Iris pigment epithelial cell (primary cell): ENCODE measurements at regions not wholly inside any gene's neighbourhood (a gene's known extent, or its start where the extent isn't known, plus 50 kb on each side); places are given as distances from the start of the nearest gene placed in this dataset.

Source experiments
- DNase-seq: peaks from one replicate; pipeline ENCODE4 v3.0.0-alpha.2; 2011; ENCODE audit warnings: low read depth

DNA sequence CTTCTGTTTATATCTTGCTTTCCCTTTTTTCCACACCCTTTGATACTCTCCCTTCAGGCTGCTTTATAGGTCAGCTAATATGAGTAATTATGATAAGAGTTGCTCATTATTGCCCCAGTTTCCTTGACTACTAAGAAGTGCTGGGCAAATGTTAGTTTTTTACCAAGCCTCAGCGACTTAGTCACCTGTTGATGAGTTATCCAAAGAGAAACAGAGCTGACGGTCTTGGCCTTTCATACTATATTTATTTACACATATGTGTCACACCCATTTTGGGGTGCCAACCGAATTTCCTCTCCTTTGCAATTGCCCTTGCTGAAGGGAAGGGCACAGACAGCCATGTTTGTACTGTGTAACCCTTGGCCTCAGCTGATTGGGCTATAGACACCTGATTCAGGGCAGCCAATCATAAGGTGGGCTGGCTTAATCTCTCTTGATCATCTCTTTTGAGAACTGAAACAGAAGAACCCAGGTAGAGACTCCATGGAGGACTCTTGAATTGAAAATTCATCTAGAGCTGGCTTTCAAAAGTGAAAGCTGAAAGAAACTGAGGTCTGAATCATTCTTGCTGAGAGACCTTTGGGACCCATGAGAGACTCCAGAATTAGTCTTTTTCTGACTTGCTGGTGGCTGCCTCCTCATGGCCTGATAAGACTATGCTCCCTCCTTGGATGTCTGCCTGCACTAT is 111.7 kb upstream of the RPS6KA3 start:
- peak; percentile 34 for DNase-seq

DNA sequence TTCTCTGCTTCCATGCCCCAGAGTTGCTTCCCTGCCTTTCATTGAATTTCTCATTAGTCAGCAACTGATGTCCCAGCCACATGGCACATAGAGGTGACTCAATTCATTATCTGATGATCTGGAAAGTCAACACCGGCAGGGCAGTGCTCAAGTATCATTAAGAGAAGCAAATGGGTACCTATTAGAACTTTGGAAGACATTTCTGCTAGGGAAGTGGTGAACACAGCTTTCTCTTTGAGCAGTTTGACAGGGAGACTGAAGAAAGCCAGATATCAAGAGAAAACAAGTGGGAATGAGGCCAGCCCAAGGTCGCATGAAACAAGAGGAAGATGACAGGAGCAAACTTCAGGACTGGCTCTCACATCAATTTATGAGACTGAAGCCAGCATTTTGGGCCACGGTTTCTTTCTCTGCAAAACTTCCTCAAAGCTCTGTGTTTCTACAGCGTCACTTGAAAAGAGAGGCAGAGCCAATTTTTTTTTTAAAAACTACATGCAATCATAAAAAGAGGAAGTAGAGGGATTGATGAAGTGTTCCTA is 108.3 kb upstream of the RPS6KA3 start:
- DNase-seq = no peak

GRCh38 chrX:20374450-20374849 is 107.7 kb upstream of the RPS6KA3 start:
- DNase-seq = no peak

DNA sequence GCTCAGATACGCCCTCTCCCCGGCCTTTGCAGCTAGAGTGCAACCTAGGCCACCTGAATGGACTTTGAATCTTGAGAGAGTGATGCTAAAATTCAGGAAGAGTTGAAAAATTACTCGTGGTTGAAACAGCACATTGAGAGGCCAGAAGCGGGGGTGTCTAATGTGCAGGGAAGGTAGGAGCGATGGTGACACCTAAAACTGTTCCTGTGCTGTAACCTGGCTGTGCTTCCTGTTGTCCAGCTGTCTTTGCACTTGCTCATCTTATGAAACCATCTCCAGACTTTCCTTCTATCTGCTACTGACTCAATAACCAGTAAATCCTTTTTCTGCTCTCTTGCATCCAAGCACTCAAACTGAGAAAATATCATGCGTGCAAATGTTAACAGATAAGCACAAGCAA is 106.4 kb upstream of the RPS6KA3 start:
- DNase-seq = no peak

- peak; percentile 62 for DNase-seq
These were observed 105.8 kb upstream of the RPS6KA3 start for GRCh38 chrX:20372533-20372932.

GRCh38 chrX:20369468-20369867 is 102.8 kb upstream of the RPS6KA3 start:
- no peak for DNase-seq

DNA sequence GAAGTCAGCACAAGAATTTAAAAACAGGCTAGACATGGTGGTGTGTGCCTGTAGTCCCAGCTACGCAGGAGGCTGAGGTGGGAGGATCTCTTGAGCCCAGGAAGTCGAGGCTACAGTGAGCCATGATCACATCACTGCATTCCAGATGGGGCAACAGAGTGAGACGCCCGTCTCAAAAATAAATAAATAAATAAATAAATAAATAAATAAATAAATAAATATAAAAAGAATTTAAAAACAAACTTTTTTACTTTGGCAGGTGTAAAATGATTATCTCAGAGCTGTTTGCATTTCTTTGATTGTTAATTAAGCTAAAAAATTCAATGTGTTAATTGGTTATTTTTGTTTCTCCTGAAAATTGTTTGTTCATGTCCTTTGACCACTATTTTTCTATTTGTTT is 97.5 kb upstream of the RPS6KA3 start:
- DNase-seq = no peak

GRCh38 chrX:20363275-20363674 is 96.6 kb upstream of the RPS6KA3 start:
- no peak for DNase-seq

- DNase-seq = peak; percentile 63
These were observed 95.9 kb upstream of the RPS6KA3 start for GRCh38 chrX:20362268-20363267.

DNA sequence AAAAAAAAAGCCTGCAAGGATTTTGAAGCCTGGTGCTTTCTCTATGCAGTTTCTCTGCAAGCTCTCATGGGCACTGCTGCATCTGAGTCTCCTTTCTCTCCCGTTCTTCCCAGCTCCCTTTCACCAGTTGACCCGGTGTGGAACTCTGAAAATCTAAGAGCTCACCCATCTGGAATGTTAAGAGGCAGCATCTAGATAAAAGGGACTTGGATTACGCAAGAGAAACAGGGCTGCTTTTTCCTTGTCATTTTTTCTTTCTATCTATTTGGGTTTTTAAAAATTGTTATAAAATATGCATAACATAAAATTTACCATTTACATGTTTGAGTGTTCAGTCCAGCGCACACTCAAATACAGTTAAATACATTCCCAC is 95.2 kb upstream of the RPS6KA3 start:
- DNase-seq = peak; percentile 77

GRCh38 chrX:20361081-20361889 is 94.6 kb upstream of the RPS6KA3 start:
- DNase-seq = peak; percentile 73

- DNase-seq = no peak
These were observed 88.5 kb upstream of the RPS6KA3 start for GRCh38 chrX:20355187-20355586.

DNA sequence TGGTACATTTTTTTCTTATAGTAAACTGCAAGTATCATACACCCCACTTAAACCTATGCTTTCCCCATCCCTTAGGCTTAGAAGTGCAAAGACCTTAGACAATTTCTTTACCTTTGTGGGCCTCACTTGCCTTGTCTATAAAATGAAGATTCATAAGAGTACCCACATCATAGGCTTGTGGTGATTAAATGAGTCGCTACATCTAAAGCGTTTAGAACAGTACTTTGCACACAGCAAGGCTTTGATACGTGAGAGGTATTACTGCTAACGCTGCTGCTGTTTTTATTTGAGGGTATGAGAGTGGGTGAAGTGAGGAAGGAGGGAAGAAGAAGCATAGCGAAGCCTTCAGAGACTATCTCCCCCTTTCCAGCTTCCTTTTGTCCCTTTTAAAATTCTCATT is 87.8 kb upstream of the RPS6KA3 start:
- DNase-seq = no peak

DNA sequence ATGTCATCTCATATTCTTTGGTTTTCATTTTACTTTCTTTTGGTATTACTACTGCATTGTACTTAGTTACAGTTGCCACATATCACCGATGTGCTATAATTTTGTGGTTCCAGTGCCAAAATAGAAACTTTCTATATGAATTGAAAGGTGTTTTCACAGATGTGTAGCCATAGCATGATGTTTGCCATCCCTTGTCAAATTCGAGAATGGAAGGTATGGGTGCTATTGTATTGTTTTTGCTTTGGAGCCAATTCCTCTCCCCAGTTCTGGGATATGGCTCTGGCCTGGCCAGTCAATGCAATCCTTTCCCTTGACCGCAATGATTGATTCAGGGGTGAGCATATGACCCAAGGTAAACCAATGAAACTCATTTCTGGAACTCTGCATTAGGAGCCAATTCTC is 86.2 kb upstream of the RPS6KA3 start:
- DNase-seq = no peak

- no peak for DNase-seq
These were observed 85.8 kb upstream of the RPS6KA3 start for GRCh38 chrX:20352504-20352903.

- DNase-seq = no peak
These were observed 83.9 kb upstream of the RPS6KA3 start for GRCh38 chrX:20350596-20350995.

DNA sequence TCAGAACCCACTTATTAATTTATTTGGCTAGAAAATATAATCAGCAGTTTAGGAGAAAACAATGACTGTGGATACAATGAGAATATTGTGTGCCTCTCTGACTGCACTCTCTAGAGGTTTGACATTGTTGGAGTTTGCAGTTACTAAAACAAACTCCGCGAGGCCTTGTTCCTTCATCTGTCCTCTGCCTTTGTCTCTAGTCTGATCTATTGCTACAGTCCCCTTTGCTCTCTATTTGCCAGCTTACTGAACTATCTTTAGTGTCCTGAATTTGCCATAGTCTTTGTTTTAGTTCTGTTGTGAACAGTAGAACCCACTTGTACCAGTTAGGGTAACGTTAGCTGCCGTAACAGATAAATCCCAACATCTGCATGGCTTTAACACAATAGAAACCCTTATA is 81.4 kb upstream of the RPS6KA3 start:
- no peak for DNase-seq

GRCh38 chrX:20347481-20347880 is 80.8 kb upstream of the RPS6KA3 start:
- DNase-seq = peak; percentile 71

DNA sequence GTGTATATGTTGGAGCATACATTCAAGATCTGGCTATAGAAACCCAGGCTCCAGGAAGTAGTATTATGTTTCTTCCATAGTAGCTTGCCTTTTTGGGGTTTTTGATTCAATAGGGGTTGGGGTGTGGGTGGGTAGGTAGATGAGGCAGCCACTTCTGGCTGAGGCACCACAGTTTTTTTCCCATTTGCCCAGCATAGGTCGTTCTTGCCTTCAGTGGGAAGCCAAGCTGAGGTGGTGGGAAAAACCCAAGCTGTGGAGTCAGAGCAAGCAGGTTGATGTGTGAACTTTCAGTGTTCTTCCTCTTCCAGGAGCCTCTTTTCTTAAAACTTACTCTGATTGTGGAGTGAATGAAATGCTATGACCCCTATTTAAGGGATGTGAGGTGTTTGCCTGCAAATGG is 67.0 kb upstream of the RPS6KA3 start:
- DNase-seq = no peak

DNA sequence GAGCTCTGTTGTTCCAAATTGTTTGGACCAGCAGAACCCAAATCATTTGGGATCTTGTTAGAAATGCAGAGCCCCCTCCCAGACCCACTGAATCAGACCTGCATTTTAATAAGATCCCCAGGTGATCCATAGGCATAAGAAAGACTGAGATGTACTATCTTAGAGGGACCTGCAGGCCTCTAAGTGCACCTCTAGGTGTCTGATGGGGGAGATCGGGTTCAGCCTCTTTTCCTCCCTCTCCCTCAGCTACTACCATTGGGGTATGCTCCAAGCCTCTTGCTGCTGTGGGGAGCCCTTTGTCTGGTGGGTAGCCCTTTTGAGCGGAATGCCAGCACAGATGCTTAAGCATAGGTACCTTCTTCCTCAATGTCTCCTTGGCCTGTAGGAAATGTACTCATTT is 63.8 kb upstream of the RPS6KA3 start:
- no peak for DNase-seq

- DNase-seq = no peak
These were observed 62.7 kb upstream of the RPS6KA3 start for GRCh38 chrX:20329435-20329834.

- DNase-seq = no peak
These were observed 59.2 kb upstream of the RPS6KA3 start for GRCh38 chrX:20325786-20326388.
